Heart right ventricle (tissue), 16 donors: ENCODE measurements at regions not wholly inside any gene's neighbourhood (a gene's known extent, or its start where the extent isn't known, plus 50 kb on each side); places are given as distances from the start of the nearest gene placed in this dataset.

Experiments used
- ATAC-seq, 8 donors: fragments of 200-7000 bp; cut with Tn5 transposase; one replicate each; pipeline ENCODE4 v1.9.1; 2020; ENCODE audit warnings: mild to moderate bottlenecking in 8 of 8, moderate library complexity in 8 of 8, moderate number of reproducible peaks in 1 of 8
- DNase-seq, 2 donors: peaks; one replicate each; pipeline ENCODE4 v3.0.0-alpha.2; 2020
- H3K27ac ChIP-seq, 10 donors: fragments of 200-600 bp; sonication (generic) in 2 of 10; one replicate each; pipeline versions ENCODE4 v1.5.0 to v1.8.0; 2020 to 2022; ENCODE audit warnings: mild to moderate bottlenecking in 3 of 10
- H3K27me3 ChIP-seq, 7 donors: fragments of 200-600 bp; one replicate each; pipeline ENCODE4 v1.8.0; 2021 to 2022; ENCODE audit warnings: mild to moderate bottlenecking in 2 of 7
- H3K36me3 ChIP-seq, 9 donors: fragments of 200-600 bp; sonication (generic) in 1 of 9; one replicate each; pipeline versions ENCODE4 v1.5.0 to v1.8.0; 2020 to 2022; ENCODE audit warnings: mild to moderate bottlenecking in 2 of 9
- H3K4me1 ChIP-seq, 9 donors: fragments of 200-600 bp; sonication (generic) in 1 of 9; one replicate each; pipeline versions ENCODE4 v1.5.0 to v1.8.0; 2020 to 2022; ENCODE audit warnings: mild to moderate bottlenecking in 4 of 9
- H3K4me3 ChIP-seq, 10 donors: fragments of 200-600 bp; sonication (generic) in 2 of 10; one replicate each; pipeline versions ENCODE4 v1.5.0 to v1.8.0; 2020 to 2022; ENCODE audit warnings: mild to moderate bottlenecking in 7 of 10, moderate library complexity in 2 of 10
- H3K9me3 ChIP-seq, 11 donors: fragments of 200-600 bp in 10 of 11; sonication (generic) in 2 of 11; one replicate each; pipeline versions ENCODE4 v1.5.0 to v1.8.0; 2013 to 2022; ENCODE audit warnings: mild to moderate bottlenecking in 2 of 11, control low read depth in 1 of 11, moderate library complexity in 1 of 11
- CTCF ChIP-seq, 9 donors: fragments of 200-600 bp; sonication (generic) in 2 of 9; IDR thresholded peaks; one replicate each; pipeline versions ENCODE4 v1.5.0 to v1.8.0; 2021 to 2022; ENCODE audit warnings: antibody characterized with exemption in 9 of 9, mild to moderate bottlenecking in 5 of 9, moderate library complexity in 1 of 9
- WGBS, 2 donors: extraction: QIAGEN DNeasy Blood & Tissue Kit; methylation state at CpG; one replicate each; pipeline ENCODE4 v1.1.7; 2013; ENCODE audit warnings: inconsistent platforms in 1 of 2; 5-methylcytosine and 5-hydroxymethylcytosine counted together
- intact Hi-C, 10 donors: fragments of 100-400 bp; cut with DNase I; formaldehyde crosslinking; loops; one replicate each; pipeline versions ENCODE4 v1.11.1 to v1.14.2; 2022
- donor health status: Arrhythmogenic right ventricular cardiomyopathy.
- donor health status: ischemic (EF 13 %, LVEDD 7.1; RV severe dilation, severe dysfunction).
- donor health status: healthy with polysubstance abuse.
- donor health status: DM: no; HTN: yes; CAD: no.
- donor health status: DM: no; HTN: no; CAD: no.
- donor health status: ischemic (EF 25% LVEDD 6.9; RV normal size, moderate dysfunction).
- donor health status: ischemic (EF 25% LVEDD 5.7; RV mildly dilated, moderate dysfunction).
- donor health status: healthy.
- donor health status: DM: yes; HTN: yes; CAD: no.
- donor health status: Ischemic cardiomyopathy.
- donor health status: ischemic (EF 35%, LVEDD 5.7; RV mildly dilated, moderate dysfunction).
- donor health status: nonischemic (EF 11% LVEDD 7.7; RV severe dilation, severe dysfunction).
- donor health status: DM: yes; HTN: yes; CAD: no.
- donor health status: PGD.
- donor health status: ischemic (EF 29% LVEDD 5.4; RV normal size, mild dysfunction).
- donor health status: nonischemic (EF 23%, LVEDD 6.1; RV moderate dilation, normal function).

GRCh38 chr13:82432949-82433348 is 1449.3 kb downstream of the SLITRK1 start:
- ATAC-seq (no peak), DNase-seq (no peak)
- no peak for TF ChIP-seq CTCF (IDR thresholded peaks at IDR 0.05)
- H3K27me3 ChIP-seq, result no peaks in the 10 kb centered on the region
- intact Hi-C loops, result no loop called here
- WGBS, 2 donors, result 80 to 86% methylated on average over 2 of the region's 2 CpGs
- H3K4me1 ChIP-seq, result no peaks in the 10 kb centered on the region
- H3K4me3 ChIP-seq, result no peak overlapping the region
- no peak overlapping the region for H3K27ac ChIP-seq
- H3K9me3 ChIP-seq, result peaks cover 0 to 5% (median 0%) of the 10 kb centered on the region in 11 donors
- H3K36me3 ChIP-seq, result no peaks in the 10 kb centered on the region

GRCh38 chr13:82412749-82413148 is 1469.5 kb downstream of the SLITRK1 start:
- Histone ChIP-seq H3K4me3 (no peak overlapping the region), H3K27me3 (no peaks in the 10 kb centered on the region), H3K27ac (no peak overlapping the region), H3K4me1 (no peaks in the 10 kb centered on the region), H3K9me3 (peaks cover 0 to under 1% (median 0%) of the 10 kb centered on the region in 11 donors), H3K36me3 (no peaks in the 10 kb centered on the region)
- TF ChIP-seq CTCF (IDR thresholded peaks at IDR 0.05), result no peak
- ATAC-seq (no peak), DNase-seq (no peak)
- intact Hi-C loops, result loop anchor here in 1 of 10 donors (5.0 kb wide), 1 partner anchor 540 kb away; no protein-coding TSS in a partner anchor
- WGBS, 2 donors, result 41 to 44% methylated on average over 5 of the region's 5 CpGs

GRCh38 chr13:82407321-82407720 is 1475.0 kb downstream of the SLITRK1 start:
- no peak overlapping the region for H3K4me3 ChIP-seq
- no peaks in the 10 kb centered on the region for H3K4me1 ChIP-seq
- WGBS, 2 donors, result 65 to 68% methylated on average over 4 of the region's 4 CpGs
- intact Hi-C loops, result no loop called here
- ATAC-seq (no peak), DNase-seq (no peak)
- H3K27ac ChIP-seq, result no peak overlapping the region
- H3K36me3 ChIP-seq, result no peaks in the 10 kb centered on the region
- no peak for TF ChIP-seq CTCF (IDR thresholded peaks at IDR 0.05)
- H3K27me3 ChIP-seq, result no peaks in the 10 kb centered on the region
- peaks cover 0 to 38% (median 2%) of the 10 kb centered on the region in 11 donors for H3K9me3 ChIP-seq

GRCh38 chr13:82374719-82375118 is 1507.6 kb downstream of the SLITRK1 start:
- Histone ChIP-seq H3K4me1 (no peaks in the 10 kb centered on the region), H3K36me3 (no peaks in the 10 kb centered on the region), H3K27ac (no peak overlapping the region), H3K9me3 (peaks cover 0 to 20% (median 0%) of the 10 kb centered on the region in 11 donors), H3K27me3 (no peaks in the 10 kb centered on the region), H3K4me3 (no peak overlapping the region)
- no peak for ATAC-seq
- TF ChIP-seq CTCF (IDR thresholded peaks at IDR 0.05), result no peak
- intact Hi-C loops, result no loop called here
- DNase-seq, result no peak
